Gastroesophageal sphincter (tissue), 3 donors: ENCODE measurements at regions not wholly inside any gene's neighbourhood (a gene's known extent, or its start where the extent isn't known, plus 50 kb on each side); places are given as distances from the start of the nearest gene placed in this dataset.

Source experiments
- POLR2A ChIP-seq, 2 donors: fragments of 450-650 bp; IDR thresholded peaks; one replicate each; pipeline ENCODE4 v1.6.1; 2017; ENCODE audit warnings: antibody characterized with exemption in 2 of 2, mild to moderate bottlenecking in 2 of 2, moderate library complexity in 1 of 2
- POLR2AphosphoS5 ChIP-seq: sonication (generic); formaldehyde crosslinking; IDR thresholded peaks from one replicate; pipeline ENCODE4 v1.6.1; 2017; ENCODE audit warnings: antibody characterized with exemption
- TF ChIP-seq, protein P1 (sequence below), 4 experiments: fragments of 200-600 bp in 2 of 4; fragments of 450-650 bp in 2 of 4; sonication (generic) in 1 of 4; IDR thresholded peaks; one replicate each; pipeline ENCODE4 v1.5.1; 2017 to 2019; ENCODE audit warnings: antibody characterized with exemption in 4 of 4, mild to moderate bottlenecking in 2 of 4, moderate library complexity in 2 of 4

DNA sequence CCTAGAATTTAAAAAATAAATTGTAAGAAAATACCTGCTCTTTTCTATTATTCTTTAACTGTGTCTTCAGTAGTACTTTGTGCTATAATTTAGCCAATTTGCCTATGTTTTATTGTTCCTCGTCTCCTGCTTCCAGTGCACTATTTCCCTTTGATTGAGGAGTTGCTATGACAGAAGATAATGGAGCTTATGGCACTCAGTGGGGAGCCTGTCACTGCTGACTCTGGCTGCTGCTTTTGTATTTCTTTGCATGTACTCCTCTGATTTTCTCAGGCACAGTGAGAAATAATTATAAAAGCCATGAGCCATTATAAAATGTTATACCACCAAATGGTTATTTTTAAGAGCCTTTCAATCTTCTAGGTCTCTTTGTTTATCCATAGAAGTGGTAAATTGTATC lies 1310.8 kb upstream of the SLC39A10 start:
- TF ChIP-seq, protein P1, sequence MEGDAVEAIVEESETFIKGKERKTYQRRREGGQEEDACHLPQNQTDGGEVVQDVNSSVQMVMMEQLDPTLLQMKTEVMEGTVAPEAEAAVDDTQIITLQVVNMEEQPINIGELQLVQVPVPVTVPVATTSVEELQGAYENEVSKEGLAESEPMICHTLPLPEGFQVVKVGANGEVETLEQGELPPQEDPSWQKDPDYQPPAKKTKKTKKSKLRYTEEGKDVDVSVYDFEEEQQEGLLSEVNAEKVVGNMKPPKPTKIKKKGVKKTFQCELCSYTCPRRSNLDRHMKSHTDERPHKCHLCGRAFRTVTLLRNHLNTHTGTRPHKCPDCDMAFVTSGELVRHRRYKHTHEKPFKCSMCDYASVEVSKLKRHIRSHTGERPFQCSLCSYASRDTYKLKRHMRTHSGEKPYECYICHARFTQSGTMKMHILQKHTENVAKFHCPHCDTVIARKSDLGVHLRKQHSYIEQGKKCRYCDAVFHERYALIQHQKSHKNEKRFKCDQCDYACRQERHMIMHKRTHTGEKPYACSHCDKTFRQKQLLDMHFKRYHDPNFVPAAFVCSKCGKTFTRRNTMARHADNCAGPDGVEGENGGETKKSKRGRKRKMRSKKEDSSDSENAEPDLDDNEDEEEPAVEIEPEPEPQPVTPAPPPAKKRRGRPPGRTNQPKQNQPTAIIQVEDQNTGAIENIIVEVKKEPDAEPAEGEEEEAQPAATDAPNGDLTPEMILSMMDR (IDR thresholded peaks at IDR 0.05): no peak
- TF ChIP-seq POLR2A (IDR thresholded peaks at IDR 0.05): no peak
- no peak for TF ChIP-seq POLR2AphosphoS5
